SH-SY5Y (cell line): ENCODE measurements at regions not wholly inside any gene's neighbourhood (a gene's known extent, or its start where the extent isn't known, plus 50 kb on each side); places are given as distances from the start of the nearest gene placed in this dataset.

Source experiments
- GATA2 ChIP-seq: IDR thresholded peaks from 2 replicates; pipeline ENCODE4 v1.6.1; 2011; ENCODE audit warnings: mild to moderate bottlenecking, low read depth, low read length
- GATA3 ChIP-seq: IDR thresholded peaks from 2 replicates; pipeline ENCODE4 v1.6.1; 2011; ENCODE audit warnings: low read depth, mild to moderate bottlenecking, low read length, moderate library complexity

GRCh38 chr9:2356041-2356790, 265.4 kb upstream of the VLDLR start:
- TF ChIP-seq GATA2 (no peak), GATA3 (no peak)
